DMS153 treated with DMSO at 0.1 percent for 48 hours (cell line): ENCODE measurements at regions not wholly inside any gene's neighbourhood (a gene's known extent, or its start where the extent isn't known, plus 50 kb on each side); places are given as distances from the start of the nearest gene placed in this dataset.
"Not testable (repeated sequence)": the region's sequence is repeated elsewhere in the genome, so short reads cannot be mapped to it uniquely, and the experiment has no call there.

ENCODE experiments used
- DNase-seq: peaks from one replicate; lab custom pipeline; 2025; ENCODE audit not compliant: unreplicated experiment; lab: John Stamatoyannopoulos, UW

DNA sequence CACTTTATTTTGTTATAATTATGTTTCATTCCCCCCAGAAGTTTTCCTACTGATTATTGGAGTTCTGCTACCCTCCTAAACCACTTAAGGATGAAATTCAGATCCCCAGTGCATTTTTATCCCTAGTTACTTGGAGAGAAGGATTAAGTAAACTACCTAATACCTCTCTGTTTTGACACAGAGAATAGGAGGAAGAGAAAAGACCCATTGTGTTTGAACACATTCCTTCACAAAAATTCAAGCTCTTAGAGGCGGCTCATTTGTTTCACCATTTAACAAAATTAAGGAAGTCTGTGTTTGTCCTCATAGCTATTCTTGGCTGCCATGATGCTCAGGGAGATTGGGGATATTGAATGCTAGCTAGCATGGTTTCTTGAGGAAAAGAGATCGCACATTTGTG, 492.6 kb downstream of the EBF1 start:
- no peak for DNase-seq

GRCh38 chr5:158606233-158606632, 493.5 kb downstream of the EBF1 start:
- DNase-seq: no peak

DNA sequence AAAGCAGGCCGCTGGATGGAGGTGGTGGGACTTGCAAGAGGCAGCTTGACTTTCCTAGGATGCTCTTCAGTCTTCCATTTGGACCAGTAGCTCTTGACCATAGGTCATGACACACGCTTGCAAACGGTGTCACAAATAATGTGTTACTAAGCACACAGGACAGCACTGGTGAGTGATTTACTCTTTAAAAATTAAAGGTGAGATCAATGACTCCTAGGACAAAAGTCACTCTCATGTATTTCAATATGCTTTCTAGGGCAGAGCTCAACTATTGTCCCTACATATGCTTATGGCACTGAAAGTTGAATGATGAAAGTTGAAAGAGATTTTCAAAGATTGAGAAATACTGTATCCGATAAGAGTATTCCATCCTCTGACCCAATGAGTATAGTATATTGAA, 496.7 kb downstream of the EBF1 start:
- no peak for DNase-seq

DNA sequence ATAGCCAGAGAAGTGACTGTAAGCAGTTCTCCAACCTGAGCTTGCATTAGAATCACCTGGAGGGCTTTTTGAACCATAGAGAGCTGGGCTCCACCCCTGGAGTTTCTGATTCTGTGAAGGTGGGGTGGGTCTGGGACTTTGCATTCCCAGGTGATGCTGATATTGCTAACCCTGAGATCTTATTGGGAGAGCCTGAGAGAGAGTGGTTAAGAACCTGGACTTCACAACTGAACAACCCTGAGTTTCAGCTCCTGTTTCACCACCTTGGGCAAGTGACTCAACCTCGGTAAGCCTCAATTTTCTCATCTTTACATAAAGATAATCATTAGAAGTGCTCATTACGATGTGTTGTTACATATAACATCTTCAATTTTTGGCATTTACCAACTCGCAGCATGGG, 498.6 kb downstream of the EBF1 start:
- no peak for DNase-seq

- no peak for DNase-seq
Observed at GRCh38 chr5:158600679-158601078, 499.0 kb downstream of the EBF1 start.

DNA sequence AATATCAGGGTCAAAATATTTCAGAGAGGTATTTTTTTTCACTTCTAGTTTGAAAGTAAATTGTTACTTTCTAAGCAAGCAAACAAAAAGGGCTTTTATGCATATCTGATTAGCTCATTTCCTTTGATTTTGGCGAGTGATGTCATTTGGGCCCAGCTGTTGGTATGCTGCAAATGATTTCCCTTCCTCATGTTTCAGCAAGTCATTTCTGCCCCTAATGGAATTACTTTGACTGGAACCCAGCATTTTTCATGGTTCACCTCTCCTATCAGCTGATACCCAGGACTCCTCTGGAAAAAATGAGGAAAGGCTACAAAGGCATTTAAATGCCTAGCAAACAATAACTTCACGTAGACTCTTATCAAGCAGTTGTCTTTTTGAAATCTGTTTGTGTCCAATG, 500.6 kb downstream of the EBF1 start:
- no peak for DNase-seq

DNA sequence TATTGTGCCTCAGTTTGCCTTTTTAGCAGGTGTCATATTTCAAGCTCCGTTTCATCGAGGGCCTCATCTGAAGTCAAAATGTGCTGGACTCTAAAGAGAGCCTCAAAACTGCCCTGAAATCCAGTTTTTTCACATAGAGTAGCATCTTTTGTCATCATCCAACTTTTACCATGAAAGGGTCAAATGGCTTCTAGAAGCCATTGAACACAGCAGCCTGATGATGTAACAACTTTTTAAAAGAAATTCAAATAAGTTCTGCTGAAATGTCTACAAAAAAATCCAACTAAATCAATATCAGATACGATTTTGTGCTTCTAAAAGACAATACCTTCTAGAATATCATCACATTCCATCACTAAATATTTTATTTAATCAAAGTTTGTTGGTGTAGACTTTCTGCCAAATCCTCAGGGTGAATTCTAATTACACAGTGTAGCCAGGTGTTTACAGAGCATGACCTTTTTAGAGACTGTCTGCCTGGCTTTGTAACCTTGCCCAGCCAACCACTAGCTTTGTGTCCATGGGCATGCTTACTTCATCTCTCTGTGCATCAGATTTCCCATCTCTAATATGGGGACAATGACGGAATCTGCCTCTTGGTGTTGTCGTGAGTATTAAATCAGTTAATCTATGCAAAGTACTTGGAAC, 505.0 kb downstream of the EBF1 start:
- DNase-seq: no peak

DNA sequence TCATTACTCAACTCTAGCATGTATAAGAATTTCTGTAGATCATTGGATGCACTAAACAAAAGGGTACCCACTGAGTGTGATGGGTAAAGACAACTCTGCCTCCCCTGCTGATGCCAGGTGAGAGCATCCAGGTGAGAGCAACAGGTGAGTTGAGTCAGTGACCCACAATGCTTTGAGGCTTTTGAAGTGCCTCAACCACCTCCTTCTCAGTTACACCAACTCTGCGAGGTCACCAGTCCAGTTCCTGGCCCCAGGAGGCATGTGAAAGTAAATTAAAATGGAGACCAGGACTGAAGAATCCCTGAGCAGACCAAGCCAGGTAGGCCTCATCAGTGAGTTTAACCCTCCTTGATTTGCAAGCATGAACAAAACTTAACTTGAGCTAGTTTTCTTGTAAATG, 505.8 kb downstream of the EBF1 start:
- DNase-seq: no peak

DNA sequence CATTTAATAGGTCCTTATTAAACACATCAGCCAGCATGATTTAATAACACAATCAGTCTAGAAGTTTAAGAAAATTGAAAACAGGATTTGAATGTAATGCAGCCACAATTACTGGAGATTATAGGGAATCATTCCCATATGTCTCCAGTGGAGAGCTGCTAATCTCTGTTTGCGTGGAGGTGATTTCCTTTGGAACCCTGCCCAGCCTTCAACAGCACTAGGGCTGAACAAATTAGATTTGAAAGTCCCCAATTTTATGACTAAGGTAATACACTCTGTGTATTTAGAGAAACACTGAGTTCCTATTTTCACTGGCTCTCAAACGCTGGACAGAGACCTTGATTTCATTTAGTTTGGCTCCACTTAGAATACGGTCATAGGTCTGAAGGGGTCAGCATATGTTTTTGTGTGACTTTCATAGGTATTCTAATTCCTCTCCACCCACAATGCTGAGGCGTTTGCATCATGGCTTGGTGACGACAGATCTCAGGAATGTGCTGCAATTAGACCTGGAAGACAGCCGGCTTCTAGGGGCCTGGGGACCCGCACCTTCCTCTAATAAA, 508.3 kb downstream of the EBF1 start:
- no peak for DNase-seq

DNA sequence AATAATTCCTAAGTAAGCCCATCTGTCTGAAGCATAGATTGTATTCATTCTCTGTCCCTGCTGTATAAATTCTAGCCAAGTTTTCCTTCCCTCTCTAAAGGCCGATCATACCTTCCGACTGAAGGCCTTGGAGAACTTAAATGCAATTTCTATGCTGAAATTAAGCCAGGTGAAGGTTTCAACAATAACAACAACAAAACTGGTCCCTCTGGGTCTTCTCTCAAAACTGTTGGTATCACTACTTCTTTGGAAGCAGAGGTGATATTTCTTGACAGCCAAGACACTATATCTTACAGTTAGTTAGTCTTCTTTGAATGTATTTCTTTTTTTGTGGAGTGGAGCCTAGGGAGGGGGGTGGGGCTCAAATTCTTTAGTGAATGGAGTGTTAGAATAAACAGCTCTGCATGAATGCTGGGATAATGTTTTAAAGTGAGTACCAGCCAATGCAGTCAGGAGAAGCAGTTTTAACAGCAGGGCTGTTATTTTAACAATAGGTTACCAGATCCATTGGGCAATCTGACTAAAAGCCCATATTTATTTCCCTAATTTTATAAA, 508.9 kb downstream of the EBF1 start:
- DNase-seq: no peak

DNA sequence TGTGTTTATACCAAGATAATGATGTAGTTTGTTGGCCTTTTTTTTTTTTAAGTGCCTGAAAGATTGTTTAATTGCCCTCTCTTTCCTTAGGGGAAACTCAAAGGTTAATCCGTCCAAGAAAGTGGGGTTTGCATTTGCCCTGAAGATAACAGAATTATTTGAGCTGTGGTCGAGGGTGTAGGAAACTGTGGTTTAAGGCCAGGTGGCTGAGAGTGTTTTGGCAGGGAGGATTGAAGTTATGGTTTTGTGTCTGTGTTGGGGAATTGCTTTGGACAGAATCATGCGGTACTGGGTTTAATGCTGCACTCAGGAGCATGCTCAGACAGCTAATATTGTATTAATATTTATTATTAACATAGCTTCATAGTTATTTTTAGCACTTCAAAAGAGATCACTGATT, 509.8 kb downstream of the EBF1 start:
- no peak for DNase-seq

GRCh38 chr5:158588617-158589016, 511.1 kb downstream of the EBF1 start:
- DNase-seq: no peak

- DNase-seq: no peak
Observed at GRCh38 chr5:158586054-158586453, 513.7 kb downstream of the EBF1 start.

- not testable (repeated sequence) for DNase-seq
Observed at GRCh38 chr5:158582669-158583068, 517.0 kb downstream of the EBF1 start.

GRCh38 chr5:158573829-158574228, 525.9 kb downstream of the EBF1 start:
- DNase-seq: no peak

DNA sequence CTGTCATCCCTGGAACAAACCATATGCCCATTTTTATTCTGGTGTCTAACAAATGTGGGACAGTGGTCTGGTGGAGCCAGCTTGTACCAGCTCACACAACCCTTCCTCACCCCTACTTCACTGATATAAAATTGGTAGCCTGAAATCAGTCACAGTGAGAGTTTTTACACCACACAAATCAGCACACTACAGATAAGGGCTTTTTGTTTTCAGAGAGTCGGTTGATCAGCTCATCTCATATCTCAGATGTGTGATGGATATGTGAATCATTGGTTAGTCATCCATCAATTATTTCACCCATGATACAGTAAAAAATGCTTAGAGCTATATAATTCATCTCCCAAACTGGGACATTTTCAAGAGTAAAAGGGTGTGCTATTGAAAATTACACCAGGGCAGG, 529.2 kb downstream of the EBF1 start:
- no peak for DNase-seq

- DNase-seq: no peak
Observed at GRCh38 chr5:158569534-158569933, 530.2 kb downstream of the EBF1 start.

DNA sequence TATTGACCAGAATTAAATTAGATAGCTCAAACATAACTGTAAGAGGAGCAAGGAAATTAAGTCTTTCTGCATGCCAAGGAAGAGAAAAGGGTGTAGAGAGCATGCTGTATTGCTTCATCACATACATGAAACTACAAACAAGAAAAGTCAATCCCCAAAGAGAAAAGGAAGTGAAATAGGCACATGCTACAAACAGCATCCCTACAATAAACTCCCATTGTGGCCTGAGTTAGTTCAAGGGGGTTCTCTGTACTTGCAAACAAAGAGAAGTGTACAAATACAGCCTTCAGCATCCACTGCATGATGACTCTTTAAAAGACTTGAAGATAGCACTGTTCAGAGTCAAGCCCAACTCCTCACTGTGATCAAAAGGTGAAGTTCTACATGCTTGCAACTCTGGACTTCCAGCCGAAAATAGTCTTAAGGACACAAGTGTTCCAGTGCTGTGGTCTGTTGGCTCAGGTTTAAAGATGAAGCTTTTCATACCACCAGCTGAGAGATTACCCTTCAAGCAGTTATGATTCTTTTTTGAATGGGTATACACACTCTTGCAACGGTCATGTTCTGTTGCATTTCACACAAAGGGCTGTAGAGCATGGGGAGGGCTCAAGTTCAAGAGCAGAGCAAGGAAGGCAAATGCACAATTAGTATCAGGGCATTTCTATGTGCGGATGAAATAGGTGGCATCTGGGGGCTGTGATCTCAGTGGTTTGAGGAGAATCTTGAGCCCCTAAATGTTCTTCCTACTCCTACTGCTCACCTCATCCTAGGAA, 534.5 kb downstream of the EBF1 start:
- no peak for DNase-seq

GRCh38 chr5:158563760-158564390, 535.8 kb downstream of the EBF1 start:
- no peak for DNase-seq

- no peak for DNase-seq
Observed at GRCh38 chr5:158561562-158562190, 538.0 kb downstream of the EBF1 start.

DNA sequence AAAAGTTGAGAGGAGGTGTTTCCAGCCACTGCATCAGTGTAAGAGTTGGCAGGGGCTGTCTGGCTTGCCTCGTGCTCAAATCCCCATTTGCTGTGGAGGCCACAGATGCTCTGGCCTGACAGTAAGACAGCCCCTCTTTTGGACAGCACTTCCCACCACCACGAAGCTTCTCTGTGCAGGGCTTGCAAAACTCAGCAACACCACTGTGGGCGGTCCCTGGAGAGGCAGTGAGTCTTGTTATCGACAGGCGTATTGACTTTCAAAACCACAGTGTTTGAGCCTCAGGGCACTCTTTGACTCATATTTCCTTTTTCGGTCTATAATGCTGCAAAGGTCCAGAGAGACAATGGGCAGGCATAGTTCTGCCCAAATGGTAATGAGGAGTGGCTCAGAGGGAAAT, 539.5 kb downstream of the EBF1 start:
- DNase-seq: no peak
